KMS-11 (cell line): ENCODE measurements at regions not wholly inside any gene's neighbourhood (a gene's known extent, or its start where the extent isn't known, plus 50 kb on each side); places are given as distances from the start of the nearest gene placed in this dataset.

ENCODE experiments used
- H2AFZ ChIP-seq: fragments of 200-600 bp; sonication (generic); 2 replicates; pipeline ENCODE4 v1.6.1; 2016; ENCODE audit warnings: antibody characterized with exemption, mixed run types, low read depth
- H3K27ac ChIP-seq: fragments of 200-600 bp; sonication (generic); 2 replicates; pipeline ENCODE4 v1.6.1; 2016; ENCODE audit warnings: mild to moderate bottlenecking, mixed run types
- H3K27me3 ChIP-seq: fragments of 200-600 bp; sonication (generic); 2 replicates; pipeline ENCODE4 v1.6.1; 2017; ENCODE audit warnings: mild to moderate bottlenecking, low read depth, mixed run types, moderate library complexity; ENCODE audit not compliant: insufficient read depth
- H3K36me3 ChIP-seq: fragments of 200-600 bp; sonication (generic); 2 replicates; pipeline ENCODE4 v1.6.1; 2017; ENCODE audit warnings: mild to moderate bottlenecking, mixed run types; ENCODE audit not compliant: insufficient read depth
- H3K4me1 ChIP-seq: fragments of 200-600 bp; sonication (generic); 2 replicates; pipeline ENCODE4 v1.6.1; 2016; ENCODE audit warnings: mild to moderate bottlenecking, low read depth, mixed run types; ENCODE audit not compliant: poor library complexity, severe bottlenecking
- H3K4me2 ChIP-seq: fragments of 200-600 bp; sonication (generic); 2 replicates; pipeline ENCODE4 v1.7.0; 2016; ENCODE audit warnings: mild to moderate bottlenecking, mixed run types
- H3K4me3 ChIP-seq: fragments of 200-600 bp; sonication (generic); IDR thresholded peaks from 2 replicates; pipeline ENCODE4 v1.6.1; 2017; ENCODE audit warnings: low read depth, low read length, mixed read lengths; ENCODE audit not compliant: insufficient read depth
- H3K79me2 ChIP-seq: fragments of 200-600 bp; sonication (generic); 2 replicates; pipeline ENCODE4 v1.6.1; 2016; ENCODE audit warnings: low read depth, mixed run types; ENCODE audit not compliant: insufficient read depth
- H3K9ac ChIP-seq: fragments of 200-600 bp; sonication (generic); 2 replicates; pipeline ENCODE4 v1.6.1; 2016; ENCODE audit warnings: mild to moderate bottlenecking, mixed run types
- H4K20me1 ChIP-seq: fragments of 200-600 bp; sonication (generic); 2 replicates; pipeline ENCODE4 v1.6.1; 2016; ENCODE audit warnings: mild to moderate bottlenecking, mixed run types; ENCODE audit not compliant: insufficient read depth
- CTCF ChIP-seq: fragments of 200-600 bp; sonication (generic); conservative IDR thresholded peaks from 2 replicates; pipeline ENCODE4 v1.6.1; 2017; ENCODE audit warnings: low read depth, mild to moderate bottlenecking, antibody characterized with exemption, low read length, moderate library complexity, mixed read lengths

- H3K79me2 ChIP-seq: no peaks in the 10 kb centered on the region
- H4K20me1 ChIP-seq: no peaks in the 10 kb centered on the region
- TF ChIP-seq CTCF: no peak
- H3K36me3 ChIP-seq: no peaks in the 10 kb centered on the region
- H2AFZ ChIP-seq: no peak overlapping the region
- H3K27me3 ChIP-seq: no peaks in the 10 kb centered on the region
- H3K4me3 ChIP-seq: no peak overlapping the region
- H3K4me1 ChIP-seq: no peaks in the 10 kb centered on the region
- H3K27ac ChIP-seq: no peak overlapping the region
- no peak overlapping the region for H3K9ac ChIP-seq
- no peak overlapping the region for H3K4me2 ChIP-seq
Observed at GRCh38 chr22:49503896-49504521, 323.7 kb downstream of the BRD1 start.

GRCh38 chr22:49503321-49503720 is 324.4 kb downstream of the BRD1 start:
- no peaks in the 10 kb centered on the region for H3K4me1 ChIP-seq
- no peak overlapping the region for H3K27ac ChIP-seq
- H3K4me3 ChIP-seq: no peak overlapping the region
- no peak for TF ChIP-seq CTCF
- no peaks in the 10 kb centered on the region for H3K27me3 ChIP-seq
- no peaks in the 10 kb centered on the region for H3K79me2 ChIP-seq
- no peak overlapping the region for H3K4me2 ChIP-seq
- no peak overlapping the region for H3K9ac ChIP-seq
- no peaks in the 10 kb centered on the region for H3K36me3 ChIP-seq
- no peaks in the 10 kb centered on the region for H4K20me1 ChIP-seq
- no peak overlapping the region for H2AFZ ChIP-seq

GRCh38 chr22:49502126-49502826 is 325.4 kb downstream of the BRD1 start:
- H3K9ac ChIP-seq: no peak overlapping the region
- H2AFZ ChIP-seq: no peak overlapping the region
- no peaks in the 10 kb centered on the region for H3K79me2 ChIP-seq
- no peaks in the 10 kb centered on the region for H3K36me3 ChIP-seq
- no peaks in the 10 kb centered on the region for H3K27me3 ChIP-seq
- H3K4me1 ChIP-seq: no peaks in the 10 kb centered on the region
- TF ChIP-seq CTCF: no peak
- H4K20me1 ChIP-seq: no peaks in the 10 kb centered on the region
- no peak overlapping the region for H3K27ac ChIP-seq
- no peak overlapping the region for H3K4me2 ChIP-seq
- no peak overlapping the region for H3K4me3 ChIP-seq

GRCh38 chr22:49500942-49501395 is 326.7 kb downstream of the BRD1 start:
- H3K79me2 ChIP-seq: no peaks in the 10 kb centered on the region
- no peak overlapping the region for H3K4me3 ChIP-seq
- no peaks in the 10 kb centered on the region for H4K20me1 ChIP-seq
- no peaks in the 10 kb centered on the region for H3K36me3 ChIP-seq
- no peaks in the 10 kb centered on the region for H3K4me1 ChIP-seq
- no peak overlapping the region for H2AFZ ChIP-seq
- TF ChIP-seq CTCF: no peak
- H3K9ac ChIP-seq: no peak overlapping the region
- no peak overlapping the region for H3K27ac ChIP-seq
- H3K27me3 ChIP-seq: no peaks in the 10 kb centered on the region
- H3K4me2 ChIP-seq: no peak overlapping the region
